Transverse colon (tissue), 3 donors: ENCODE measurements at regions not wholly inside any gene's neighbourhood (a gene's known extent, or its start where the extent isn't known, plus 50 kb on each side); places are given as distances from the start of the nearest gene placed in this dataset.

Experiments
- EP300 ChIP-seq: sonication (generic); formaldehyde crosslinking; IDR thresholded peaks from one replicate; pipeline ENCODE4 v1.6.1; 2017; ENCODE audit warnings: antibody characterized with exemption, low read depth
- POLR2A ChIP-seq: fragments of 450-650 bp; IDR thresholded peaks from one replicate; pipeline ENCODE4 v1.6.1; 2016; ENCODE audit warnings: antibody characterized with exemption, mild to moderate bottlenecking, moderate library complexity
- TF ChIP-seq, protein P1 (sequence below), 5 experiments: fragments of 200-600 bp in 3 of 5; fragments of 450-650 bp in 2 of 5; sonication (generic) in 3 of 5; IDR thresholded peaks; 1 replicate in 2 of 5; 2 replicates in 3 of 5; pipeline ENCODE4 v1.5.1; 2016 to 2017; ENCODE audit warnings: antibody characterized with exemption in 5 of 5, inconsistent platforms in 3 of 5, mild to moderate bottlenecking in 2 of 5, moderate library complexity in 1 of 5

DNA sequence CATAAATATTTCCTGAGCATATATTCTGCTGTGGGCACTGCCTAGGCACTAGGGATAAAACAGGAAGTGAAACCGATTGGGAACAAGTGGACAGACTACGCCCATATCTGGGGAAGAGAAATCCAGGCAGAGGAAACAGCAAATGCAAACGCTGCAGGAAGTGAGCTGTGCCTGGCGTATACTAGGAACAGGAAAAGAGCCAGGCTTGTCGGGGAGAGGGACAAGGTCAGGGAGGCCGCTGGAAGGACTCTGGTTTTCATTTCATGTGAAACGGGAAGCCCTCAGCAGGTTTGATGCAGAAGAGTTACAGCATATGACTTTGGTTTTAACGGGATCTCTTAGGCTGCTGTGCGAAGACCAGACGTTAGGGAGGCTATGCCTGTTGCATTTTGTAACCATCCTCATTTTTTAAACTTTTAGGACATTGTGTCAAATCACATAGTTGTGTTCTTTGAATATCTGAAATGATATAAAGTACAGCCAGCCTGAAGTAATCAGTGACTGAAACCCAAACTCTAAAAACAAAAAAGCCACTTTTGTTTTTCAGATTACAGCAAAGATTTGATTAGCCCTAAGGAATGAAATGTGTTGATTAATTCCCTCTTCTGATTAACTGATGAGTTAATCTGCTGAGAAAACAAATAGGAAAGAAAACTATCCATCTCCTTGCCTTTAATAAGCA lies 110.2 kb upstream of the PIEZO2 start:
- TF ChIP-seq POLR2A: no peak
- TF ChIP-seq, protein P1, sequence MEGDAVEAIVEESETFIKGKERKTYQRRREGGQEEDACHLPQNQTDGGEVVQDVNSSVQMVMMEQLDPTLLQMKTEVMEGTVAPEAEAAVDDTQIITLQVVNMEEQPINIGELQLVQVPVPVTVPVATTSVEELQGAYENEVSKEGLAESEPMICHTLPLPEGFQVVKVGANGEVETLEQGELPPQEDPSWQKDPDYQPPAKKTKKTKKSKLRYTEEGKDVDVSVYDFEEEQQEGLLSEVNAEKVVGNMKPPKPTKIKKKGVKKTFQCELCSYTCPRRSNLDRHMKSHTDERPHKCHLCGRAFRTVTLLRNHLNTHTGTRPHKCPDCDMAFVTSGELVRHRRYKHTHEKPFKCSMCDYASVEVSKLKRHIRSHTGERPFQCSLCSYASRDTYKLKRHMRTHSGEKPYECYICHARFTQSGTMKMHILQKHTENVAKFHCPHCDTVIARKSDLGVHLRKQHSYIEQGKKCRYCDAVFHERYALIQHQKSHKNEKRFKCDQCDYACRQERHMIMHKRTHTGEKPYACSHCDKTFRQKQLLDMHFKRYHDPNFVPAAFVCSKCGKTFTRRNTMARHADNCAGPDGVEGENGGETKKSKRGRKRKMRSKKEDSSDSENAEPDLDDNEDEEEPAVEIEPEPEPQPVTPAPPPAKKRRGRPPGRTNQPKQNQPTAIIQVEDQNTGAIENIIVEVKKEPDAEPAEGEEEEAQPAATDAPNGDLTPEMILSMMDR (IDR thresholded peaks at IDR 0.05): no peak
- TF ChIP-seq EP300: no peak
